ENCODE measurements at regions not wholly inside any gene's neighbourhood (a gene's known extent, or its start where the extent isn't known, plus 50 kb on each side); places are given as distances from the start of the nearest gene placed in this dataset.

- H3K27me3 ChIP-seq (replicated peaks; ENCODE audit: control insufficient read depth, insufficient read depth, low read length) = no peaks in the 10 kb centered on the region
- H3K4me3 ChIP-seq (replicated peaks; ENCODE audit: low read depth, low read length) = no peak overlapping the region
- DNase-seq (ENCODE audit: extremely low read depth, insufficient read length) = no peak
- no peaks in the 10 kb centered on the region for H3K36me3 ChIP-seq (ENCODE audit: control insufficient read depth, insufficient read depth, low read length)
- no peak for TF ChIP-seq CTCF (IDR thresholded peaks at IDR 0.05; ENCODE audit: insufficient read depth, low read length, poor library complexity, severe bottlenecking)
Measured at GRCh38 chr14:59060841-59061240, 127.6 kb upstream of the DAAM1 start.

GRCh38 chr14:59061292-59061691, 127.2 kb upstream of the DAAM1 start:
- Histone ChIP-seq H3K27me3 (replicated peaks; ENCODE audit: control insufficient read depth, insufficient read depth, low read length) (no peaks in the 10 kb centered on the region), H3K4me3 (replicated peaks; ENCODE audit: low read depth, low read length) (no peak overlapping the region), H3K36me3 (ENCODE audit: control insufficient read depth, insufficient read depth, low read length) (no peaks in the 10 kb centered on the region)
- DNase-seq (ENCODE audit: extremely low read depth, insufficient read length) = no peak
- TF ChIP-seq CTCF (IDR thresholded peaks at IDR 0.05; ENCODE audit: insufficient read depth, low read length, poor library complexity, severe bottlenecking) = no peak

GRCh38 chr14:59063259-59063658, 125.2 kb upstream of the DAAM1 start:
- TF ChIP-seq CTCF (IDR thresholded peaks at IDR 0.05; ENCODE audit: insufficient read depth, low read length, poor library complexity, severe bottlenecking) = no peak
- DNase-seq (ENCODE audit: extremely low read depth, insufficient read length) = no peak
- no peak overlapping the region for H3K4me3 ChIP-seq (replicated peaks; ENCODE audit: low read depth, low read length)
- H3K27me3 ChIP-seq (replicated peaks; ENCODE audit: control insufficient read depth, insufficient read depth, low read length) = no peaks in the 10 kb centered on the region
- no peaks in the 10 kb centered on the region for H3K36me3 ChIP-seq (ENCODE audit: control insufficient read depth, insufficient read depth, low read length)

- no peaks in the 10 kb centered on the region for H3K36me3 ChIP-seq (ENCODE audit: control insufficient read depth, insufficient read depth, low read length)
- TF ChIP-seq CTCF (IDR thresholded peaks at IDR 0.05; ENCODE audit: insufficient read depth, low read length, poor library complexity, severe bottlenecking) = no peak
- no peak for DNase-seq (ENCODE audit: extremely low read depth, insufficient read length)
- H3K4me3 ChIP-seq (replicated peaks; ENCODE audit: low read depth, low read length) = no peak overlapping the region
- H3K27me3 ChIP-seq (replicated peaks; ENCODE audit: control insufficient read depth, insufficient read depth, low read length) = no peaks in the 10 kb centered on the region
Measured at GRCh38 chr14:59067127-59067894, 121.2 kb upstream of the DAAM1 start.

GRCh38 chr14:59069163-59069854, 119.2 kb upstream of the DAAM1 start:
- no peaks in the 10 kb centered on the region for H3K36me3 ChIP-seq (ENCODE audit: control insufficient read depth, insufficient read depth, low read length)
- no peaks in the 10 kb centered on the region for H3K27me3 ChIP-seq (replicated peaks; ENCODE audit: control insufficient read depth, insufficient read depth, low read length)
- H3K4me3 ChIP-seq (replicated peaks; ENCODE audit: low read depth, low read length) = no peak overlapping the region
- no peak for TF ChIP-seq CTCF (IDR thresholded peaks at IDR 0.05; ENCODE audit: insufficient read depth, low read length, poor library complexity, severe bottlenecking)
- no peak for DNase-seq (ENCODE audit: extremely low read depth, insufficient read length)
